ENCODE measurements at regions not wholly inside any gene's neighbourhood (a gene's known extent, or its start where the extent isn't known, plus 50 kb on each side); places are given as distances from the start of the nearest gene placed in this dataset.

DNA sequence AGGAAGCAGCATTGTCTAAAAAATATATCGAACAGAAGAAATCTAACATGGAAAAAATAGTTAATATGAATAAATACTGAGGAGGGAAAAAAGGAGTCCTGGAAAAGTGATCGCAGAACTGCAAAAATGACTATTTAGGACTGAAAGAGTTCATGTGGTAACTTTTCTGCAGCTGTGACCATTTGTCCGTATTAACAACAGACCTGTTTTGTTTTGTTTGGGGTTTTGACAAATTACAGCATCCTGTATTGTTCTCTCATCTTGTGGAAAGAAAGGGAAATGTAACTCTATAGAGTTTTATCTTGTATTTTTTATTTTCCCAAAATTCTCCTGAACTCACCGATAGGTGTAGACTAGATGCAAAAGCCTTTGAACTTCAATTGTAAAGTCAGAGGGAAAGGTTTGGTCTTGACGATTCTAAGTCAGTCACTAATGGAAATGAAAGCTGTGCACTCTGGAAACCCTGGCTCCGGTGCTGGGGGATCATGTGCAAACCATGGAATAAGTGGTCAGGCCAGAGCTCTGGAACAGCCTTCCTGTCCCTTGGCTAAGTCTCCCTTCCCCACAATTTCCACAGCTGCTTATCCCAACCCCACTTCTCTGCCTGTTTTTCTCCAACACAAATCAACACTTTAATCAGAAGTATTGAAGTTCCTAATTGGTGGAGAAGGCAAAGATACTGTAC, 51.2 kb upstream of the MARCKS start:
- no peak for DNase-seq

All from HCEC 1CT (cell line).